ENCODE measurements at regions not wholly inside any gene's neighbourhood (a gene's known extent, or its start where the extent isn't known, plus 50 kb on each side); places are given as distances from the start of the nearest gene placed in this dataset.

GRCh38 chr3:83816653-83817052 is 1142.1 kb upstream of the CADM2 start:
- TF ChIP-seq FOXP2 (optimal IDR thresholded peaks at IDR 0.05; ENCODE audit: control extremely low read depth, extremely low read length, insufficient read depth) (no peak), POLR2AphosphoS5 (IDR thresholded peaks at IDR 0.05; ENCODE audit: borderline replicate concordance, low read depth, low read length) (no peak)
